ENCODE measurements at regions not wholly inside any gene's neighbourhood (a gene's known extent, or its start where the extent isn't known, plus 50 kb on each side); places are given as distances from the start of the nearest gene placed in this dataset.

DNA sequence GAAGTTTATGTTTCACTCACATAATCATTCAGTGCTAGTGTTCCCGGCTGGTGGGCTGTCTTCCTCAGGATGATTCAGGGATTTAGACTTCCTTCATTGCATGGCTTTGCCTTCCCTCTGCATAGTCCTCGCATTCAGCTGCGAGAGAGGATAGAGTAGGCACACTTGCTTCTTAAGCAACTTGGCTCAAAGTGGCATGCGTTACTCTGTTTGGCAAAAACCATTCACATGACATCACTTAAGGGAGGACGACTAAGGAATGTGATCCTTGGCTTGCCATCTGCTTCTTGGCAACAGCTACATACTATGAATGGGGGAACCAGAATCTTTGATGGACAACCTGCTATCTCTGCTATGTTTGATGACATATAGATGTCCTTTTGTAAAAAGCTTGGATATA, 359.3 kb downstream of the TDRD3 start:
- H3K27me3 ChIP-seq: no peaks in the 10 kb centered on the region
- no peak overlapping the region for H3K27ac ChIP-seq
- TF ChIP-seq POLR2A (IDR thresholded peaks at IDR 0.05) (no peak), CTCF (IDR thresholded peaks at IDR 0.05) (no peak)
- ATAC-seq (no peak), DNase-seq (no peak)
- H3K36me3 ChIP-seq: no peaks in the 10 kb centered on the region
- H3K9me3 ChIP-seq: no peaks in the 10 kb centered on the region
- intact Hi-C loops (cut with DNase I): no loop called here
- peaks cover 0 to 4% (median 0%) of the 10 kb centered on the region in 4 donors for H3K4me1 ChIP-seq
- no peak overlapping the region for H3K4me3 ChIP-seq
- 48% methylated on average over 5 of the region's 5 CpGs for WGBS (ENCODE audit: insufficient coverage, low coverage, low lambda C conversion rate, missing lambda C conversion rate)

DNA sequence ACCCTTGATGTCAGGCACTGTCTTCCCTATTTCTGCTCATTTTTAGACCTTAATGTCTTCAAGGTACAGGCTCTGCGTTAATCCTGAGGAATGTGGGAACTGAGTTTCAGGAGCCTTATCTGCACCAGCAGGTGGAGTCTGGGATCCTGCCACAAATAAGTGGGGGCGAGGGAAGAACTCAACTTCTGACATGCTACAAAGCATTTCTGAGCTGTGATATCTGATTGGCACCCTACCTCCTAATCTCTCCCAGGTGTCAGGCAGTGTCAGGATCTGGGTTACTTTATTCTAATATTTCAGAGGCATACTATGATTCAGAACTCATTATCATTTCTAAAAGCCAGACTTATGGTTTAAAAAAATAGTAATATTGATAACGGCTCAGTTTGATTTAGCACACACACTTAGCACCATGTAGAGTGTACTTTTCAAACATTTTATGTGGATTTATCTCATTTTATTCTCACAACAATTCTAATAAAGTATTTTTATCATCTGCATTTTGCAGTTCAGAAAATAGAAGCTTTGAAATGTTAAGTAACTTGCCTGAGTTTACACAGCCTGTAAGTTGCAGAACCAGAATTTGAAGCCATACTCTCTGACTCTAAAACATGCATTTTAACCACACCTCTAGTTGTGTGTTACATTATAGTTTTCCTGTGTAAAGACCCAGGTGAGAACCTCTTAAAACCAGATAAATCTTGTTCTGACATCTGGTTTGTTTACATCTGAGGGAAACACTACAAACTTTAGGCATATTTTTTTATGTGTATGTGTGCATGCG, 358.6 kb downstream of the TDRD3 start:
- Histone ChIP-seq H3K4me1 (peaks cover 0 to 4% (median 0%) of the 10 kb centered on the region in 4 donors), H3K4me3 (no peak overlapping the region), H3K9me3 (no peaks in the 10 kb centered on the region), H3K27me3 (no peaks in the 10 kb centered on the region), H3K27ac (no peak overlapping the region), H3K36me3 (no peaks in the 10 kb centered on the region)
- no peak for TF ChIP-seq CTCF (IDR thresholded peaks at IDR 0.05)
- ATAC-seq: no peak
- 37% methylated on average over 4 of the region's 4 CpGs for WGBS (ENCODE audit: insufficient coverage, low coverage, low lambda C conversion rate, missing lambda C conversion rate)
- intact Hi-C loops (cut with DNase I): no loop called here
- DNase-seq: no peak

GRCh38 chr13:60754211-60755090, 357.4 kb downstream of the TDRD3 start:
- WGBS (ENCODE audit: insufficient coverage, low coverage, low lambda C conversion rate, missing lambda C conversion rate): 31% methylated on average over 5 of the region's 10 CpGs
- ATAC-seq (no peak), DNase-seq (no peak)
- Histone ChIP-seq H3K9me3 (no peaks in the 10 kb centered on the region), H3K4me1 (no peaks in the 10 kb centered on the region), H3K27ac (no peak overlapping the region), H3K36me3 (no peaks in the 10 kb centered on the region), H3K4me3 (no peak overlapping the region), H3K27me3 (no peaks in the 10 kb centered on the region)
- intact Hi-C loops (cut with DNase I): no loop called here
- no peak for TF ChIP-seq CTCF (IDR thresholded peaks at IDR 0.05)
- no peak for TF ChIP-seq POLR2A (IDR thresholded peaks at IDR 0.05)

GRCh38 chr13:60753641-60754040, 356.6 kb downstream of the TDRD3 start:
- no peaks in the 10 kb centered on the region for H3K9me3 ChIP-seq
- no peak overlapping the region for H3K27ac ChIP-seq
- no peaks in the 10 kb centered on the region for H3K36me3 ChIP-seq
- no peaks in the 10 kb centered on the region for H3K4me1 ChIP-seq
- WGBS (ENCODE audit: insufficient coverage, low coverage, low lambda C conversion rate, missing lambda C conversion rate): 50% methylated on average over 1 of the region's 1 CpG
- ATAC-seq (no peak), DNase-seq (no peak)
- TF ChIP-seq CTCF (IDR thresholded peaks at IDR 0.05) (no peak), POLR2A (IDR thresholded peaks at IDR 0.05) (no peak)
- no peak overlapping the region for H3K4me3 ChIP-seq
- intact Hi-C loops (cut with DNase I): no loop called here
- H3K27me3 ChIP-seq: no peaks in the 10 kb centered on the region
